Spinal cord (tissue), 9 donors: ENCODE measurements at regions not wholly inside any gene's neighbourhood (a gene's known extent, or its start where the extent isn't known, plus 50 kb on each side); places are given as distances from the start of the nearest gene placed in this dataset.

Experiments
- DNase-seq, 6 donors: peaks; one replicate each; pipeline versions ENCODE4 v3.0.0 to v3.0.0-alpha.2; 2013 to 2015; ENCODE audit warnings: low spot score in 6 of 6, low read depth in 4 of 6
- H3K27ac ChIP-seq: one replicate; pipeline ENCODE4 v1.5.1; 2013; ENCODE audit warnings: low read depth, low read length, control low read depth
- H3K27me3 ChIP-seq: one replicate; pipeline ENCODE4 v1.6.1; 2013; ENCODE audit warnings: low read length; ENCODE audit not compliant: control insufficient read depth, insufficient read depth
- H3K36me3 ChIP-seq: one replicate; pipeline ENCODE4 v1.6.1; 2013; ENCODE audit warnings: low read length; ENCODE audit not compliant: control insufficient read depth, insufficient read depth
- H3K4me1 ChIP-seq: one replicate; pipeline ENCODE4 v1.6.1; 2013; ENCODE audit warnings: low read length; ENCODE audit not compliant: control insufficient read depth, insufficient read depth
- H3K4me3 ChIP-seq: one replicate; pipeline ENCODE4 v1.5.1; 2013; ENCODE audit warnings: low read depth, low read length, control low read depth
- H3K9me3 ChIP-seq: one replicate; pipeline ENCODE4 v1.6.1; 2013; ENCODE audit warnings: low read length; ENCODE audit not compliant: control insufficient read depth, insufficient read depth
- WGBS: methylation state at CpG from one replicate; pipeline ENCODE4 v1.1.5; 2013; ENCODE audit warnings: missing lambda C conversion rate; ENCODE audit not compliant: insufficient coverage; 5-methylcytosine and 5-hydroxymethylcytosine counted together
- donor health status: healthy.

- no CpG with 5 or more reads among the region's 1 CpG for WGBS
- Histone ChIP-seq H3K4me3 (no peak overlapping the region), H3K36me3 (no peaks in the 10 kb centered on the region), H3K4me1 (no peaks in the 10 kb centered on the region), H3K27ac (no peak overlapping the region), H3K9me3 (no peaks in the 10 kb centered on the region), H3K27me3 (no peaks in the 10 kb centered on the region)
- peak in 1 of 6 donors; percentile 74 for DNase-seq
Measured at GRCh38 chr13:53161251-53161650, 132.6 kb downstream of the OLFM4 start.

GRCh38 chr13:53165261-53165660, 136.6 kb downstream of the OLFM4 start:
- Histone ChIP-seq H3K36me3 (no peaks in the 10 kb centered on the region), H3K4me3 (no peak overlapping the region), H3K4me1 (peaks cover 3% of the 10 kb centered on the region), H3K9me3 (no peaks in the 10 kb centered on the region), H3K27ac (no peak overlapping the region), H3K27me3 (no peaks in the 10 kb centered on the region)
- no CpG with 5 or more reads among the region's 4 CpGs for WGBS
- DNase-seq = peak in 1 of 6 donors; percentile 31

- H3K27me3 ChIP-seq = no peaks in the 10 kb centered on the region
- DNase-seq = peak in 3 of 6 donors; percentile 28 to 92 (median 77)
- H3K4me1 ChIP-seq = peaks cover 3% of the 10 kb centered on the region
- H3K36me3 ChIP-seq = no peaks in the 10 kb centered on the region
- H3K9me3 ChIP-seq = no peaks in the 10 kb centered on the region
- 33% methylated on average over 3 of the region's 3 CpGs for WGBS
- H3K4me3 ChIP-seq = no peak overlapping the region
- H3K27ac ChIP-seq = no peak overlapping the region
Measured at GRCh38 chr13:53167561-53167960, 138.9 kb downstream of the OLFM4 start.

- no peak overlapping the region for H3K4me3 ChIP-seq
- peaks cover 3% of the 10 kb centered on the region for H3K4me1 ChIP-seq
- DNase-seq = no peak
- no peak overlapping the region for H3K27ac ChIP-seq
- H3K27me3 ChIP-seq = no peaks in the 10 kb centered on the region
- no peaks in the 10 kb centered on the region for H3K36me3 ChIP-seq
- WGBS = no CpG with 5 or more reads among the region's 1 CpG
- no peaks in the 10 kb centered on the region for H3K9me3 ChIP-seq
Measured at GRCh38 chr13:53170910-53171309, 142.3 kb downstream of the OLFM4 start.

- DNase-seq = no peak
- H3K27me3 ChIP-seq = no peaks in the 10 kb centered on the region
- H3K36me3 ChIP-seq = no peaks in the 10 kb centered on the region
- H3K27ac ChIP-seq = no peak overlapping the region
- H3K4me3 ChIP-seq = no peak overlapping the region
- 73% methylated on average over 2 of the region's 2 CpGs for WGBS
- no peaks in the 10 kb centered on the region for H3K9me3 ChIP-seq
- H3K4me1 ChIP-seq = no peaks in the 10 kb centered on the region
Measured at GRCh38 chr13:53174545-53174944, 145.9 kb downstream of the OLFM4 start.

- H3K4me1 ChIP-seq = no peaks in the 10 kb centered on the region
- no peaks in the 10 kb centered on the region for H3K36me3 ChIP-seq
- no peaks in the 10 kb centered on the region for H3K9me3 ChIP-seq
- H3K4me3 ChIP-seq = no peak overlapping the region
- H3K27ac ChIP-seq = no peak overlapping the region
- H3K27me3 ChIP-seq = no peaks in the 10 kb centered on the region
- peak in 1 of 6 donors; percentile 63 for DNase-seq
Measured at GRCh38 chr13:53180684-53181083, 152.1 kb downstream of the OLFM4 start.

- WGBS = 24% methylated on average over 3 of the region's 3 CpGs
- Histone ChIP-seq H3K4me3 (no peak overlapping the region), H3K4me1 (no peaks in the 10 kb centered on the region), H3K27me3 (no peaks in the 10 kb centered on the region), H3K9me3 (no peaks in the 10 kb centered on the region), H3K27ac (no peak overlapping the region), H3K36me3 (no peaks in the 10 kb centered on the region)
- peak in 1 of 6 donors; percentile 15 for DNase-seq
Measured at GRCh38 chr13:53182724-53183123, 154.1 kb downstream of the OLFM4 start.

- no CpG with 5 or more reads among the region's 2 CpGs for WGBS
- peak in 1 of 6 donors; percentile 64 for DNase-seq
- Histone ChIP-seq H3K27ac (no peak overlapping the region), H3K4me3 (no peak overlapping the region), H3K4me1 (no peaks in the 10 kb centered on the region), H3K36me3 (no peaks in the 10 kb centered on the region), H3K9me3 (no peaks in the 10 kb centered on the region), H3K27me3 (peaks cover 2% of the 10 kb centered on the region)
Measured at GRCh38 chr13:53188120-53188519, 159.5 kb downstream of the OLFM4 start.

GRCh38 chr13:53189162-53189561, 160.5 kb downstream of the OLFM4 start:
- H3K9me3 ChIP-seq = no peaks in the 10 kb centered on the region
- H3K4me3 ChIP-seq = no peak overlapping the region
- H3K4me1 ChIP-seq = no peaks in the 10 kb centered on the region
- H3K27me3 ChIP-seq = peaks cover 2% of the 10 kb centered on the region
- H3K36me3 ChIP-seq = no peaks in the 10 kb centered on the region
- DNase-seq = peak in 3 of 6 donors; percentile 31 to 91 (median 64)
- H3K27ac ChIP-seq = no peak overlapping the region
- WGBS = no CpG with 5 or more reads among the region's 1 CpG

- Histone ChIP-seq H3K4me3 (no peak overlapping the region), H3K27ac (no peak overlapping the region), H3K4me1 (no peaks in the 10 kb centered on the region), H3K36me3 (no peaks in the 10 kb centered on the region), H3K27me3 (peaks cover 2% of the 10 kb centered on the region), H3K9me3 (no peaks in the 10 kb centered on the region)
- peak in 1 of 6 donors; percentile 27 for DNase-seq
- WGBS = 79% methylated on average over 2 of the region's 2 CpGs
Measured at GRCh38 chr13:53191091-53191490, 162.5 kb downstream of the OLFM4 start.
